HFFc6 (cell line): ENCODE measurements at regions not wholly inside any gene's neighbourhood (a gene's known extent, or its start where the extent isn't known, plus 50 kb on each side); places are given as distances from the start of the nearest gene placed in this dataset.

ENCODE experiments used
- DNase-seq: peaks from one replicate; pipeline ENCODE4 v3.0.0-alpha.2; 2018
- H3K27ac Mint-ChIP-seq: 2 replicates; pipeline ENCODE4 v1.8.0; 2020; ENCODE audit warnings: mild to moderate bottlenecking, mixed read lengths
- H3K27me3 Mint-ChIP-seq: 2 replicates; pipeline ENCODE4 v1.8.0; 2021; ENCODE audit warnings: mild to moderate bottlenecking, moderate library complexity, mixed read lengths; ENCODE audit not compliant: insufficient read depth
- H3K36me3 Mint-ChIP-seq: 2 replicates; pipeline ENCODE4 v1.8.0; 2021; ENCODE audit warnings: low read depth, mixed read lengths
- H3K4me1 Mint-ChIP-seq: 2 replicates; pipeline ENCODE4 v1.8.0; 2020; ENCODE audit warnings: low read depth, mixed read lengths
- H3K4me3 Mint-ChIP-seq: 2 replicates; pipeline ENCODE4 v1.8.0; 2020; ENCODE audit warnings: mild to moderate bottlenecking, moderate library complexity, mixed read lengths
- H3K9me3 Mint-ChIP-seq: 2 replicates; pipeline ENCODE4 v1.8.0; 2020; ENCODE audit warnings: mild to moderate bottlenecking, mixed read lengths
- CTCF ChIP-seq: fragments of 200-600 bp; sonication (generic); IDR thresholded peaks from 2 replicates; pipeline ENCODE4 v1.5.0; 2021; ENCODE audit warnings: antibody characterized with exemption, mild to moderate bottlenecking

- Mint-ChIP-seq H3K4me1 (no peaks in the 10 kb centered on the region), H3K27me3 (peaks cover 35% of the 10 kb centered on the region), H3K4me3 (no peak overlapping the region), H3K27ac (no peak overlapping the region), H3K9me3 (no peaks in the 10 kb centered on the region), H3K36me3 (no peaks in the 10 kb centered on the region)
- no peak for TF ChIP-seq CTCF
- DNase-seq = no peak
Observed at GRCh38 chr18:22110461-22110924, 58.9 kb upstream of the GATA6 start.

GRCh38 chr18:22112215-22112614, 57.2 kb upstream of the GATA6 start:
- no peaks in the 10 kb centered on the region for H3K9me3 Mint-ChIP-seq
- no peaks in the 10 kb centered on the region for H3K4me1 Mint-ChIP-seq
- H3K4me3 Mint-ChIP-seq = no peak overlapping the region
- no peak overlapping the region for H3K27ac Mint-ChIP-seq
- H3K36me3 Mint-ChIP-seq = no peaks in the 10 kb centered on the region
- H3K27me3 Mint-ChIP-seq = peaks cover 40% of the 10 kb centered on the region
- TF ChIP-seq CTCF = no peak
- DNase-seq = no peak

- DNase-seq = no peak
- H3K4me1 Mint-ChIP-seq = no peaks in the 10 kb centered on the region
- H3K27me3 Mint-ChIP-seq = peaks cover 48% of the 10 kb centered on the region
- no peaks in the 10 kb centered on the region for H3K9me3 Mint-ChIP-seq
- no peak overlapping the region for H3K4me3 Mint-ChIP-seq
- no peak overlapping the region for H3K27ac Mint-ChIP-seq
- no peaks in the 10 kb centered on the region for H3K36me3 Mint-ChIP-seq
- TF ChIP-seq CTCF = no peak
Observed at GRCh38 chr18:22113144-22113844, 56.1 kb upstream of the GATA6 start.

GRCh38 chr18:22114526-22115321, 54.7 kb upstream of the GATA6 start:
- H3K36me3 Mint-ChIP-seq = no peaks in the 10 kb centered on the region
- no peak for TF ChIP-seq CTCF
- DNase-seq = no peak
- H3K9me3 Mint-ChIP-seq = no peaks in the 10 kb centered on the region
- no peaks in the 10 kb centered on the region for H3K4me1 Mint-ChIP-seq
- peaks cover 48% of the 10 kb centered on the region for H3K27me3 Mint-ChIP-seq
- no peak overlapping the region for H3K4me3 Mint-ChIP-seq
- no peak overlapping the region for H3K27ac Mint-ChIP-seq

GRCh38 chr18:22115573-22115972, 53.8 kb upstream of the GATA6 start:
- no peak for DNase-seq
- no peak overlapping the region for H3K4me3 Mint-ChIP-seq
- no peaks in the 10 kb centered on the region for H3K4me1 Mint-ChIP-seq
- H3K27me3 Mint-ChIP-seq = peaks cover 48% of the 10 kb centered on the region
- H3K27ac Mint-ChIP-seq = no peak overlapping the region
- H3K9me3 Mint-ChIP-seq = no peaks in the 10 kb centered on the region
- no peaks in the 10 kb centered on the region for H3K36me3 Mint-ChIP-seq
- TF ChIP-seq CTCF = no peak
